NK-92 treated with Interleukin-12 subunit alpha and Interleukin-12 subunit beta, amount 100 ng/mL, for 24 hours (cell line): ENCODE measurements at regions not wholly inside any gene's neighbourhood (a gene's known extent, or its start where the extent isn't known, plus 50 kb on each side); places are given as distances from the start of the nearest gene placed in this dataset.
"Not testable (repeated sequence)": the region's sequence is repeated elsewhere in the genome, so short reads cannot be mapped to it uniquely, and the experiment has no call there.

Source experiments
- DNase-seq: peaks from one replicate; lab custom pipeline; 2025; lab: John Stamatoyannopoulos, UW

DNA sequence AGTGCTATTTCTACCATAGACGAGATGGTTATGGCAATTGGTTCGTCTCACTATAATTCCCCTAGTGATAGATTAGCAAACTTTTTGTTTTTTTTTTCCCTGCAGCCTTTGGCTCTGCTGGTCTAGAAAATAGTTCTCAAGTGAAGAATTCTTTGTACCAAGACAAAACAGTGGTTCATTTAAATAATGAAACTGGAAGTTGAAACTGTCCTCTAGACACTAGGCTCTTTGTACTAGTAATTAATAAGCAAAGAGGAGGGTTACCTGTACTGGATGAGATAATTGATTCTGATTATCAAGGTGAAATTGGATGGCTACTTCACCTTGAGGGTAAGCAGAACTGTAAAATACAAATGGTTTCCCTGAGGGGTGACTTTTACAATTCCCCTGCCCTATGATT is 156.9 kb upstream of the DCC start:
- no peak for DNase-seq

DNA sequence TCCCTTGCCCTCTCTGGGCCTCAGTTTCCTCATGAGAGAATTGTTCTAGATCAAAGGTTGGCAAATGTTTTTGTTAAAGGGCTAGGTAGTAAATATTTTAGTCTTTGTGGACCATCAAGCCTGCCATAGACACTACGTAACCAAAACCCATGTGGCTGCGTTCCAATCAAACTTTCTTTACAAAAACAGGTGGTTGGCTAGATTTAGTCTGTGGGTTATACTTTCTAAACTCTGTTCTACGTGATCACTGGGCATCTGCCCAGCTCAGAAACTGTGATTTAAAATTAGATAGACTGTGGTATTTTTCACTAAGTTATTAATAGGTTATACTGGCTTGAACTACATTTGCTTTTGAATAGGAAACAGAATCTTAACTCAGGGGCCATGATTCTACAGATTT is 149.8 kb upstream of the DCC start:
- no peak for DNase-seq

DNA sequence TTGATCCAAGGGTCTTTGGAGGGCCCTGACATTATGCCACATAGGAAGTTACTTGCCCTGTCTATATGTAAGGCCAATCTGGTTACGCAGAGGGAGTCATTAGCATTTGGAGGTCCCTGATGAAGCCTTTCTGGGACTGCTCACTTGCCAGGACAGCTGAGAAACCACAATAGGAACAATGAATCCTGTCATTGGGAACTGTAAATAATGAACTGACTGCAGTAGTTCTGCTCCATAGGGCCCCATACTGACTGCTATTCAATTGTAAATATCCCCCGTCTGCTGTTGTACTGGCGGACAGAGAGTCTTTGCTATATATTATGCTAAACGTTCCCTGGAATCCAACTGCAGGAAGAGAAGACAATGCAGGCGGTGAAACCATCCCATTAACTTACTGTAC is 149.4 kb upstream of the DCC start:
- no peak for DNase-seq

- no peak for DNase-seq
Observed at GRCh38 chr18:52200406-52200805, 139.6 kb upstream of the DCC start.

DNA sequence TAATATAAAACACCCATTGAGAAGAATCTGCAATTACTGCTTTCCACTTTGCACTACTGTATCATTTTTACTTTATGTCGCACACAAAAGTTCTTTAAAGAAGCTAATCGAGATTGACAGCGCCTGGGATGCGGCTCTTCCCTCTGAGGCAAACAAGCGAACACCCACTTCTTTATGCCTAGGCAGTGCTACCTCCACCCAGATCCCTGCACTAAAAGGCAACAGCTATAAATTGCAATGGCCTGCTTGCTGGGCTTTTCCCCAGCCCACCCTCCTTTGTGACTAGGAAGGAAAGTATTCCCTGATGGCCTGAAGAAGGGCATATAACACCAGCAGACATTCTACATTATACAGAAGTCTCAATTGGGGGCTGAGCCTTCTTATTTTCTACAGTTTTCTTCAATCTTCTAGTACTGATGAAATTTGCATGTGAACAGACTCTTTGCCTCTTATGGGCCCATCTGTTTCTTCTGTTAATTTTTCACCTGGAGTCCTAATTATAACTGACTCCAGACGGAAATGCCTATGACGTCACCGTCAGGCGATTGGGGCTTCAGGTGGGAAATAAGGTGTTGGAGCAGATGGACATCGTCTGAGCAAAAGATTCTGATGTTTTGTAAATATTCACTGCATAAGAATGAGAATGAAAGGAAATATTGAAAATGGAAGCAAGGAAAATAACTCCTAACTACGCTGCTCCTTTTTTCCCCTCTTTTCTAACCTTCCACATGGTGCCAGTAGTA is 138.9 kb upstream of the DCC start:
- DNase-seq: no peak

- DNase-seq: no peak
Observed at GRCh38 chr18:52208646-52209045, 131.4 kb upstream of the DCC start.

- DNase-seq: no peak
Observed at GRCh38 chr18:52216109-52216508, 123.9 kb upstream of the DCC start.

DNA sequence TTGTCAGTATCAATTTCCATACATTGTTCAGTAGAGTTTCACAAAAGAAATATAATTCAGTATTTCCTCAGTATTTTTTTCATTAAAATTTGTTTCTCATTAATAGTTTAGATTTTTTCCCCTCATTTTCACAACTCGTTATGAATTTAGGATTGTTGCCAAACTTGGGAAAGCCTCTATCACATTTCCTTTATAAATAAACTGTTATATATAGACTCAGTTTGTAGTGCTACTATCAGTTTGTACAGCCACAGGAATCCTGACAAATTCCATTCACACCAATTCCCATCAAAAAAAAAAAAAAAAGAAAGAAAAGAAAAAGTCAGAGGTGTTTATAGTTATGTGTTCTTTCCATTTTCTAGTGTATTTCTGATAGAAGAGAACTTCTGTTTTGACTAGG is 123.3 kb upstream of the DCC start:
- no peak for DNase-seq

- DNase-seq: no peak
Observed at GRCh38 chr18:52219102-52219501, 120.9 kb upstream of the DCC start.

DNA sequence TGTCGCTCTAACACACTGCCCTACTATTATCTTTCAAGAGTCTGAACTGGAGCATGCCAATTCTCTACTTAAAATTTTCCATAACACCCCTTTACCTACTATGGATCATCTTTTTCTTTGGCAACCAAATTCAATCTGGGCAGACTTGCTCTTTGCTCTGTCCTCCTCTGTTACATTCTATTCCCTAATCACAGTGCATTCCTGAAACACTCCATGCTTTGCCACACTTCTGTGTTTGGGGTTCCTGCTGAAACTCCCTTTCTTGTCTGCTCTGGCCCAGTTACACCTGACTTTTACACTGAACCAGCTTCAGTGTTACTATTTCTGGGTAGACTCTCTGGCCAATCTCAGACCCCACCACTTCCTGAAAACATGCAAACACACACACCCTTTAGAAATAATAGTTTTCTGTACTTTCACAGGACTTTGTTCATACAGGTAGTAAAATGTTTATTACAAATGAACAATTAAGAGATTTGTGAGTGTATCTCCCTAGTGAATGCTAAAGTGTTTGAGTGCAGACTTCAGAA is 119.9 kb upstream of the DCC start:
- no peak for DNase-seq

DNA sequence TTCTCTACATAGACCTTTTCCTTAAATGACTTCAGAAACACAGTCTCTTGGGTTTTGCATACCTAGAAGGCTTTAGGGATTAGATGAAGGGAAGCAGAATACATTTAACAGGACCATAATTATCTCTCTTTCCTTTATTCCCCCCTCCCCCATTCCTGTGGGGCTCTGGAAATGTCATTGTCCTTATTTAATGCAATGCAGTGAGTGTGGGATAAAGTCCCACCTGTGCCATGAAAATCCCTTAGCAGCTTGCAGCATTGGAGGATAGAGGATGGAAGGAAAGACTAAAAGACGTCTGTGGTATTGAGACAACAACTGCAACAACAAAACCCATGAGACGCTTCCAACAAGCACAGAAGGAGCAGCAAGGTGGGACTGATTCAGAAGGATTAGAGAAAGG is 117.8 kb upstream of the DCC start:
- no peak for DNase-seq

DNA sequence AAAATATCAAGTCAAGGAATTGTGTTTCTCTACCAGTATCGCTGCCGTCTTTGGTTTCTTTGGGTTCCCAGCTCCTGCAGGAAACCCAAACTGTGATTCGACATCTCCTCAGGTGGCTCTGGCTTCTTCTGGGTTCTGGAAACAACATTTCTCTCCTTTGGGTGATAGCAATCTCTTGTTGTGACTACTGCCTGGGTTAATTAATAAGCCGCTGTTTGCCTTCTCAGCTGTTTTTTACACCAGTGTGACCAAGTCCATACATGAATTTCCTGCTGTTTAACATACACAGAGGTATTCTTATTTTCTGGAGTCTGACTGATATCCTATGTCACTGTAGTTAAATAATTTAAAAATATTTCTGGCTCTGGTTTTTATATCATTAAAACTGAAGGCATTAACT is 112.5 kb upstream of the DCC start:
- no peak for DNase-seq

DNA sequence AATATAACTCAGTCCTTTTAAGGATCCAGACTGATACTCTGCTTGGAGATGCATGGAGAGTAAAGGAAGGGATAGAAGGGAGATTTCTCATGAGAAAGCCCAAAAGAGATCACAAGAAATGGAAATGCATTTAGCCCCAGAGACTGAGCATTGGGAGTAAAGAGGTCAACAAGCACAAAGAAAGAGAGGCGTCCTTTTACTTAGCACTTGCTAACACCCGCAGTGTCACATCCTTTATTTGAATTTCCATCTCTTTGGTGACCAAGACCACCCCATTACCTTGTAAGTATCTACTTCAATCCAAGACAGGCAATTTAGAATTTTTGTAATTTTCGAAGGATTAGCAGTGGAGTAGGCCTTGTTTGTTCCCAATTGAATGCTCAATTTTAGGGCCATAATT is 111.8 kb upstream of the DCC start:
- DNase-seq: no peak

GRCh38 chr18:52236131-52236530 is 103.9 kb upstream of the DCC start:
- DNase-seq: no peak

GRCh38 chr18:52237551-52237950 is 102.4 kb upstream of the DCC start:
- no peak for DNase-seq

DNA sequence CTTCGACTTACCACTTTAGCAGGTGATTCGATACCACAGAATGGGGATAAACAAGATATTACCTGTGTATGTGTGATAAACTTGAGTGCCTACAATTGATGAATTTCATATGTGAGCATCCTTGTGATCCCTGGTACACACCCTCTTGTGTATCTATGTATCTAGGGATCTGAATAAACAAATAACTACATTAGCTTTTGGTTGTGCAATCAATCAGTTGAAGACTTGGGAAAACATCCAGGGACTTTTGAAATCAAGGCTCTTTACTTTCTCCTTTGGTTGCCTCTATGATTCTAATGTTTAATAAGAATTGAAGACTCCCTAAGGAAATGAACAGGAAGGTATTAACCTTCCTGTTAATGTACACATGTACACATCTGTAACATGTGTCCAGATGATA is 97.3 kb upstream of the DCC start:
- no peak for DNase-seq

- no peak for DNase-seq
Observed at GRCh38 chr18:52244658-52245057, 95.3 kb upstream of the DCC start.

DNA sequence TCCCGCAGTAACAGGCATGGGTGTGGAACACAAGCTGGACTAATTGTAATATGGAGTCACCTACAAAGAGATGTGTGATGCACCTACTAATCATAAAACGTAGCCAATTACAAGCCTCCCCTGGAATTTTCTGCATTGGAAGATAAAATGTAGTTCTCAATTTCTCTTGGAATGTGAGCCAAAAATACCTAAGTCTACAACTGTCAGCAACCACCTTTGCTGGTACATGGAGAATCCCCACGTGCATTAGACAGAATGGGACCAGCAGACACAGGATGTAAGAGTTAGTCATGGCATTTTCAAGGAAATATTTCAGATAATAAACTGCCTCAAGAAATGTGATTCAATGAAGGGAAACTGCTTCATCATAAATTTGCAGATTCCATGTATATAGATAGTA is 85.6 kb upstream of the DCC start:
- no peak for DNase-seq

GRCh38 chr18:52257417-52257816 is 82.6 kb upstream of the DCC start:
- not testable (repeated sequence) for DNase-seq

DNA sequence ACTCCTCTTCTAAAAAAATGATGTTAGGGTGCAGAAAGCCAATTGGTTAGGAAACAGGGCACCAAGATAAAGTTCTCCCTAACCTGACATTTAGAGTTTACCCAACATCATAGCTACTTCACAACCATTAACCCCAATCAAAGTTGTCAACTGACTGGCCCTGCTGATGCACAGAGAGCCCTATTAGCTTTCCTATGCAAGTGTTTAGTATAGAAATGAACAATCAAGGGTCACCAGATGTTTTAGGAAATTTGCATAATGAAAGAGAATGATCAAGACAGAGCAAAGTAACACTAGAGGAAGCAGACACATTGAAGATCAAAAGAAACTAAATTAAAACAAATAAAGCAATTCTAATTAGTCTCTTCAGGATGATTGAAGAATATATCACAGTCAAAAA is 64.2 kb upstream of the DCC start:
- no peak for DNase-seq

- no peak for DNase-seq
Observed at GRCh38 chr18:52277785-52278184, 62.2 kb upstream of the DCC start.

- no peak for DNase-seq
Observed at GRCh38 chr18:52278191-52278590, 61.8 kb upstream of the DCC start.

DNA sequence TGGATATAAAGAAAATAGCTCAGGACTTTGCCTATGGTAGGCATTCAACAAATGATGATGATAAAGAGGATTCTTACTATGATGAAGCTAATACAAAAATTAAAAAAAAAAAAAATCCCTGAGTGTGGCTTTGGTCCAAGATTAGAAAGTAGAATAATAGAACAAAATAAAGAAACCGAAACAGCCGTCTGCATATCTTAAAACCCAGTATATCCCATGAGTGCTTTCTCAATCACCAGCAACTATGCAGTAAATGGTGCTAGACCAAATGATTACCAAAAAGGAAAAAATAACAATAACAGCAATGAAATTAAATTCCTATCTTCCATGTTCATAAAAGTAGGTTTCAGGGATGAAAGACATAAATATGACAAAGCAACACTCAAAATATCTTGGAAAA is 59.3 kb upstream of the DCC start:
- no peak for DNase-seq

- DNase-seq: no peak
Observed at GRCh38 chr18:52283927-52284326, 56.1 kb upstream of the DCC start.
